ENCODE measurements at regions not wholly inside any gene's neighbourhood (a gene's known extent, or its start where the extent isn't known, plus 50 kb on each side); places are given as distances from the start of the nearest gene placed in this dataset.

DNA sequence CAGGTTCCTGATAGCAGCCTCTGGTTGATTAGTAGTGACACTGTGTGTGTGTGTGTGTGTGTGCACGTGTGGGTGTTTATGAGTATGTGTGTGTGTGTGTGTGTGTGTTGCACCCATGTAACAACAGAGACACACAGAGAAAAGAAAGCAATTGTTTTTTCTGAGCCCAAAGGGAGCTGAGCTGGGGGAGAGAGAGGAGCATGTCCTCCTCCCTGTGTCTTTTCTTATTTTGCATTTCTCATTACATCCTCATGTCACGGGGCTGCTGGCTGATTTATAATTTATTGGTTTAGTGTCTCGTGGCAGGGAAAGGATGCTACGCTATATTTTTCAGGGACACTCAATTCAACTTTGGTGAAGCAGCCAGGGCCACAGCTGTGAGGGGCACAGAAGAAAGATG, 511.4 kb downstream of the BCOR start:
- H3K79me2 ChIP-seq (replicated peaks; ENCODE audit: insufficient read depth, low read length) = no peaks in the 10 kb centered on the region

DNA sequence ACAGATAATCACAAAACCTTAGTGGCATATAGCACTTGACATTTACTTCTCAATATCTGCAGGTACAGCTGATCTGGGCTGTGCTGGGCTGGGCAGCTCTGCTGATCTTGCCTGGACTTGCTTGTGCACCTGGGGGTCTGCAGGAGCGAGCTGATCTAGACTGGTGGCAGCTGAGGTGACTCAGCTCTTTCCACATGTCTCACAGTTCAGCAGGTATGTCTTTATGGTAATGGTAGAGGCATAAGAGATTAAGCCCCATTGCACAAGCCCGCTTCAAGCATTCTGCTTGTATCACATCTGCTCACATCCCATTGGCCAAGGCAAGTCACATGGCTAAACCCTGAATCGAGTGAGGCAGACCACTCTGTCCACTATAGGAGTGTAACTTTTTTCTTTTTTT, 506.7 kb downstream of the BCOR start:
- no peak overlapping the region for H3K27ac ChIP-seq (ENCODE audit: low read length)
- TF ChIP-seq EZH2 (IDR thresholded peaks at IDR 0.05; ENCODE audit: borderline replicate concordance, insufficient read depth, low read length, poor library complexity, severe bottlenecking) (no peak), POLR2AphosphoS5 (IDR thresholded peaks at IDR 0.05) (no peak), SMC3 (conservative IDR thresholded peaks at IDR 0.05; ENCODE audit: poor library complexity) (no peak), RAD21 (conservative IDR thresholded peaks at IDR 0.05) (no peak), EP300 (conservative IDR thresholded peaks at IDR 0.05; ENCODE audit: poor library complexity, severe bottlenecking) (no peak), MXI1 (conservative IDR thresholded peaks at IDR 0.05; ENCODE audit: poor library complexity, severe bottlenecking) (no peak), TAF1 (IDR thresholded peaks at IDR 0.05; ENCODE audit: low read depth) (no peak)
- TF ChIP-seq, protein P1, sequence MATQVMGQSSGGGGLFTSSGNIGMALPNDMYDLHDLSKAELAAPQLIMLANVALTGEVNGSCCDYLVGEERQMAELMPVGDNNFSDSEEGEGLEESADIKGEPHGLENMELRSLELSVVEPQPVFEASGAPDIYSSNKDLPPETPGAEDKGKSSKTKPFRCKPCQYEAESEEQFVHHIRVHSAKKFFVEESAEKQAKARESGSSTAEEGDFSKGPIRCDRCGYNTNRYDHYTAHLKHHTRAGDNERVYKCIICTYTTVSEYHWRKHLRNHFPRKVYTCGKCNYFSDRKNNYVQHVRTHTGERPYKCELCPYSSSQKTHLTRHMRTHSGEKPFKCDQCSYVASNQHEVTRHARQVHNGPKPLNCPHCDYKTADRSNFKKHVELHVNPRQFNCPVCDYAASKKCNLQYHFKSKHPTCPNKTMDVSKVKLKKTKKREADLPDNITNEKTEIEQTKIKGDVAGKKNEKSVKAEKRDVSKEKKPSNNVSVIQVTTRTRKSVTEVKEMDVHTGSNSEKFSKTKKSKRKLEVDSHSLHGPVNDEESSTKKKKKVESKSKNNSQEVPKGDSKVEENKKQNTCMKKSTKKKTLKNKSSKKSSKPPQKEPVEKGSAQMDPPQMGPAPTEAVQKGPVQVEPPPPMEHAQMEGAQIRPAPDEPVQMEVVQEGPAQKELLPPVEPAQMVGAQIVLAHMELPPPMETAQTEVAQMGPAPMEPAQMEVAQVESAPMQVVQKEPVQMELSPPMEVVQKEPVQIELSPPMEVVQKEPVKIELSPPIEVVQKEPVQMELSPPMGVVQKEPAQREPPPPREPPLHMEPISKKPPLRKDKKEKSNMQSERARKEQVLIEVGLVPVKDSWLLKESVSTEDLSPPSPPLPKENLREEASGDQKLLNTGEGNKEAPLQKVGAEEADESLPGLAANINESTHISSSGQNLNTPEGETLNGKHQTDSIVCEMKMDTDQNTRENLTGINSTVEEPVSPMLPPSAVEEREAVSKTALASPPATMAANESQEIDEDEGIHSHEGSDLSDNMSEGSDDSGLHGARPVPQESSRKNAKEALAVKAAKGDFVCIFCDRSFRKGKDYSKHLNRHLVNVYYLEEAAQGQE (IDR thresholded peaks at IDR 0.05; ENCODE audit: borderline replicate concordance) = no peak
- TF ChIP-seq, protein P2, sequence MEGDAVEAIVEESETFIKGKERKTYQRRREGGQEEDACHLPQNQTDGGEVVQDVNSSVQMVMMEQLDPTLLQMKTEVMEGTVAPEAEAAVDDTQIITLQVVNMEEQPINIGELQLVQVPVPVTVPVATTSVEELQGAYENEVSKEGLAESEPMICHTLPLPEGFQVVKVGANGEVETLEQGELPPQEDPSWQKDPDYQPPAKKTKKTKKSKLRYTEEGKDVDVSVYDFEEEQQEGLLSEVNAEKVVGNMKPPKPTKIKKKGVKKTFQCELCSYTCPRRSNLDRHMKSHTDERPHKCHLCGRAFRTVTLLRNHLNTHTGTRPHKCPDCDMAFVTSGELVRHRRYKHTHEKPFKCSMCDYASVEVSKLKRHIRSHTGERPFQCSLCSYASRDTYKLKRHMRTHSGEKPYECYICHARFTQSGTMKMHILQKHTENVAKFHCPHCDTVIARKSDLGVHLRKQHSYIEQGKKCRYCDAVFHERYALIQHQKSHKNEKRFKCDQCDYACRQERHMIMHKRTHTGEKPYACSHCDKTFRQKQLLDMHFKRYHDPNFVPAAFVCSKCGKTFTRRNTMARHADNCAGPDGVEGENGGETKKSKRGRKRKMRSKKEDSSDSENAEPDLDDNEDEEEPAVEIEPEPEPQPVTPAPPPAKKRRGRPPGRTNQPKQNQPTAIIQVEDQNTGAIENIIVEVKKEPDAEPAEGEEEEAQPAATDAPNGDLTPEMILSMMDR (IDR thresholded peaks at IDR 0.05; ENCODE audit: poor library complexity, severe bottlenecking) = no peak

More for the DNA sequence above, 511.4 kb downstream of the BCOR start:
- H3K4me3 ChIP-seq (ENCODE audit: low read length) = no peak overlapping the region
- H3F3A ChIP-seq (ENCODE audit: insufficient read depth, low read length, poor library complexity, severe bottlenecking) = no peaks in the 10 kb centered on the region
- TF ChIP-seq SMC3 (conservative IDR thresholded peaks at IDR 0.05; ENCODE audit: poor library complexity) (no peak), EP300 (conservative IDR thresholded peaks at IDR 0.05; ENCODE audit: poor library complexity, severe bottlenecking) (no peak), POLR2AphosphoS5 (IDR thresholded peaks at IDR 0.05) (no peak), MXI1 (conservative IDR thresholded peaks at IDR 0.05; ENCODE audit: poor library complexity, severe bottlenecking) (no peak), RAD21 (conservative IDR thresholded peaks at IDR 0.05) (no peak), TAF1 (IDR thresholded peaks at IDR 0.05; ENCODE audit: low read depth) (no peak), EZH2 (IDR thresholded peaks at IDR 0.05; ENCODE audit: borderline replicate concordance, insufficient read depth, low read length, poor library complexity, severe bottlenecking) (no peak)
- TF ChIP-seq, protein P2 (IDR thresholded peaks at IDR 0.05; ENCODE audit: poor library complexity, severe bottlenecking) = no peak
- TF ChIP-seq, protein P1 (IDR thresholded peaks at IDR 0.05; ENCODE audit: borderline replicate concordance) = no peak
- no peaks in the 10 kb centered on the region for H3K9me3 ChIP-seq (ENCODE audit: low read length)
- no peak overlapping the region for H3K4me2 ChIP-seq (ENCODE audit: low read length)
- no peaks in the 10 kb centered on the region for H3K27me3 ChIP-seq (ENCODE audit: insufficient read depth, low read depth, low read length)
- no peak overlapping the region for H3K9ac ChIP-seq (ENCODE audit: low read length)
- H3K9me2 ChIP-seq (ENCODE audit: insufficient read depth, low read length) = no peaks in the 10 kb centered on the region
- H3K27ac ChIP-seq (ENCODE audit: low read length) = no peak overlapping the region
- no peaks in the 10 kb centered on the region for H3K36me3 ChIP-seq (ENCODE audit: insufficient read depth, low read length)
- no peak overlapping the region for H2AFZ ChIP-seq (ENCODE audit: low read depth, low read length)
- no peaks in the 10 kb centered on the region for H4K20me1 ChIP-seq (ENCODE audit: insufficient read depth)

More for the DNA sequence above, 506.7 kb downstream of the BCOR start:
- no peak overlapping the region for H3K9ac ChIP-seq (ENCODE audit: low read length)
- H3K4me2 ChIP-seq (ENCODE audit: low read length) = no peak overlapping the region
- H3K79me2 ChIP-seq (replicated peaks; ENCODE audit: insufficient read depth, low read length) = no peaks in the 10 kb centered on the region
- no peaks in the 10 kb centered on the region for H3K9me3 ChIP-seq (ENCODE audit: low read length)
- H3K4me3 ChIP-seq (ENCODE audit: low read length) = no peak overlapping the region
- no peaks in the 10 kb centered on the region for H3K36me3 ChIP-seq (ENCODE audit: insufficient read depth, low read length)
- no peak overlapping the region for H2AFZ ChIP-seq (ENCODE audit: low read depth, low read length)
- H4K20me1 ChIP-seq (ENCODE audit: insufficient read depth) = no peaks in the 10 kb centered on the region
- no peaks in the 10 kb centered on the region for H3K27me3 ChIP-seq (ENCODE audit: insufficient read depth, low read depth, low read length)
- no peaks in the 10 kb centered on the region for H3F3A ChIP-seq (ENCODE audit: insufficient read depth, low read length, poor library complexity, severe bottlenecking)
- H3K9me2 ChIP-seq (ENCODE audit: insufficient read depth, low read length) = no peaks in the 10 kb centered on the region
